ENCODE measurements at regions not wholly inside any gene's neighbourhood (a gene's known extent, or its start where the extent isn't known, plus 50 kb on each side); places are given as distances from the start of the nearest gene placed in this dataset.

GRCh38 chr16:64172226-64172625, 949.6 kb downstream of the CDH11 start:
- ATAC-seq (no peak), DNase-seq (no peak)
- H3K4me1 Mint-ChIP-seq = no peaks in the 10 kb centered on the region
- no peak overlapping the region for H3K4me3 Mint-ChIP-seq
- POLR2A ChIA-PET = no interaction called here
- peaks cover 6 to 46% (median 15%) of the 10 kb centered on the region in 9 donors for H3K9me3 Mint-ChIP-seq
- H3K27ac Mint-ChIP-seq = no peak overlapping the region
- no peaks in the 10 kb centered on the region for H3K27me3 Mint-ChIP-seq
- H3K36me3 Mint-ChIP-seq = peaks cover 0 to 11% (median 0%) of the 10 kb centered on the region in 3 donors

- peaks cover 0 to 8% (median 0%) of the 10 kb centered on the region in 3 donors for H3K36me3 Mint-ChIP-seq
- H3K27me3 Mint-ChIP-seq = no peaks in the 10 kb centered on the region
- no peak overlapping the region for H3K27ac Mint-ChIP-seq
- POLR2A ChIA-PET = no interaction called here
- DNase-seq (no peak), ATAC-seq (no peak)
- peaks cover 6 to 43% (median 14%) of the 10 kb centered on the region in 9 donors for H3K9me3 Mint-ChIP-seq
- no peaks in the 10 kb centered on the region for H3K4me1 Mint-ChIP-seq
- no peak overlapping the region for H3K4me3 Mint-ChIP-seq
Measured at GRCh38 chr16:64171632-64172031, 950.2 kb downstream of the CDH11 start.

GRCh38 chr16:64168371-64168770, 953.5 kb downstream of the CDH11 start:
- no peaks in the 10 kb centered on the region for H3K4me1 Mint-ChIP-seq
- POLR2A ChIA-PET = no interaction called here
- H3K27ac Mint-ChIP-seq = no peak overlapping the region
- no peak for ATAC-seq
- no peak for DNase-seq
- no peak overlapping the region for H3K4me3 Mint-ChIP-seq
- H3K36me3 Mint-ChIP-seq = peaks cover 0 to 8% (median 0%) of the 10 kb centered on the region in 3 donors
- no peaks in the 10 kb centered on the region for H3K27me3 Mint-ChIP-seq
- peaks cover 8 to 31% (median 17%) of the 10 kb centered on the region in 9 donors for H3K9me3 Mint-ChIP-seq

GRCh38 chr16:64167936-64168335, 953.9 kb downstream of the CDH11 start:
- no peak for ATAC-seq

GRCh38 chr16:64165368-64165767, 956.5 kb downstream of the CDH11 start:
- Mint-ChIP-seq H3K4me3 (no peak overlapping the region), H3K27ac (no peak overlapping the region), H3K9me3 (peaks cover 2 to 21% (median 11%) of the 10 kb centered on the region in 9 donors), H3K4me1 (no peaks in the 10 kb centered on the region), H3K27me3 (no peaks in the 10 kb centered on the region), H3K36me3 (peaks cover 0 to 3% (median 0%) of the 10 kb centered on the region in 3 donors)
- POLR2A ChIA-PET = no interaction called here
- DNase-seq = no peak
- ATAC-seq = no peak

More at GRCh38 chr16:64167936-64168335, 953.9 kb downstream of the CDH11 start:
- Mint-ChIP-seq H3K27me3 (no peaks in the 10 kb centered on the region), H3K27ac (no peak overlapping the region), H3K9me3 (peaks cover 8 to 31% (median 17%) of the 10 kb centered on the region in 9 donors), H3K4me1 (no peaks in the 10 kb centered on the region), H3K36me3 (peaks cover 0 to 8% (median 0%) of the 10 kb centered on the region in 3 donors), H3K4me3 (no peak overlapping the region)
- POLR2A ChIA-PET = no interaction called here
- DNase-seq = no peak

GRCh38 chr16:64162613-64163375, 959.1 kb downstream of the CDH11 start:
- Mint-ChIP-seq H3K4me3 (no peak overlapping the region), H3K36me3 (no peaks in the 10 kb centered on the region), H3K9me3 (peaks cover under 1 to 23% (median 12%) of the 10 kb centered on the region in 9 donors), H3K27ac (no peak overlapping the region), H3K27me3 (no peaks in the 10 kb centered on the region), H3K4me1 (no peaks in the 10 kb centered on the region)
- POLR2A ChIA-PET = no interaction called here
- DNase-seq (no peak), ATAC-seq (no peak)

DNA sequence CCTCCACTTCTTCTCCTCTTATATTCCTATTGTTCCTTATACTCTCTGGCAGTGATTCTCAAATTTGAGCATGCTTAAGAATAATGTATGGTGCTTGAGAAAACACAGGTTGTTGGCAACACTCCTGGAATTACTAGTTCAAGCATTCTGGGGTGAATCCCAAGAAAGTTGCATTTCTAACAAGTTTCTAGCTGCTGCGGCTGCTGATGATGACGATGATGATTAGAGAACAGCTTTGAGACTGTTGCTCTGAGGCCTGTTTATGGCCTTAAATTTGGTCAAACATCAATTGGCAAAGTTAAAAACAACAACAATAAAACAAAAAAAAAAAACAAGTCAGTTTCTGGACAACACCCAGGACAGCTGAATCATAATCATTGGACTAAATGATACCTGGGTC, 961.9 kb downstream of the CDH11 start:
- no peaks in the 10 kb centered on the region for H3K4me1 Mint-ChIP-seq
- no peak overlapping the region for H3K4me3 Mint-ChIP-seq
- DNase-seq (no peak), ATAC-seq (no peak)
- peaks cover 8 to 33% (median 19%) of the 10 kb centered on the region in 9 donors for H3K9me3 Mint-ChIP-seq
- no peaks in the 10 kb centered on the region for H3K27me3 Mint-ChIP-seq
- H3K27ac Mint-ChIP-seq = no peak overlapping the region
- POLR2A ChIA-PET = no interaction called here
- H3K36me3 Mint-ChIP-seq = peaks cover 0 to 7% (median 0%) of the 10 kb centered on the region in 3 donors

- no peak overlapping the region for H3K4me3 Mint-ChIP-seq
- DNase-seq (no peak), ATAC-seq (no peak)
- POLR2A ChIA-PET = no interaction called here
- no peaks in the 10 kb centered on the region for H3K27me3 Mint-ChIP-seq
- H3K4me1 Mint-ChIP-seq = no peaks in the 10 kb centered on the region
- no peak overlapping the region for H3K27ac Mint-ChIP-seq
- peaks cover 0 to 7% (median 0%) of the 10 kb centered on the region in 3 donors for H3K36me3 Mint-ChIP-seq
- H3K9me3 Mint-ChIP-seq = peaks cover 5 to 27% (median 11%) of the 10 kb centered on the region in 9 donors
Measured at GRCh38 chr16:64158941-64159588, 962.8 kb downstream of the CDH11 start.

DNA sequence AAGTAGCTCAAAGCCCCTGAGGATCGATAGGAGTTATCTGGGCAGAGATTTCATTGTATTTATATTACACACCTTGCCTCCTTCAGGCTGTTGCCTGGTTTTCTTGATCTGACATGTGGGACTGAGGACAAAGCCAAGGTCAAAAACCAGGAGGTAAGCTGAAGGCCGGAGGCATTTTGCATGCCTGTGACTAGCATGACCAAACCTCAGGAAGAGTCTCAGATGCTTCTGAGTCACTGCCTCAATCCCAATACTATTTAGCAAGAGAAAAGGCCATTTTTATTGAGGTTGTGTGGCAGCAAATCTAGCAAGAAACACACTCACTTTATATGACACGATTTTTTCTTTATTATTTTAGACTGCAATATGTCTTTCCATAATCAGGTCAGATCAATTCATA, 968.1 kb downstream of the CDH11 start:
- Mint-ChIP-seq H3K4me3 (no peak overlapping the region), H3K9me3 (peaks cover 6 to 36% (median 21%) of the 10 kb centered on the region in 9 donors), H3K27ac (no peak overlapping the region), H3K27me3 (no peaks in the 10 kb centered on the region), H3K4me1 (no peaks in the 10 kb centered on the region), H3K36me3 (peaks cover 0 to 11% (median 0%) of the 10 kb centered on the region in 3 donors)
- POLR2A ChIA-PET = no interaction called here
- ATAC-seq = no peak
- no peak for DNase-seq

DNA sequence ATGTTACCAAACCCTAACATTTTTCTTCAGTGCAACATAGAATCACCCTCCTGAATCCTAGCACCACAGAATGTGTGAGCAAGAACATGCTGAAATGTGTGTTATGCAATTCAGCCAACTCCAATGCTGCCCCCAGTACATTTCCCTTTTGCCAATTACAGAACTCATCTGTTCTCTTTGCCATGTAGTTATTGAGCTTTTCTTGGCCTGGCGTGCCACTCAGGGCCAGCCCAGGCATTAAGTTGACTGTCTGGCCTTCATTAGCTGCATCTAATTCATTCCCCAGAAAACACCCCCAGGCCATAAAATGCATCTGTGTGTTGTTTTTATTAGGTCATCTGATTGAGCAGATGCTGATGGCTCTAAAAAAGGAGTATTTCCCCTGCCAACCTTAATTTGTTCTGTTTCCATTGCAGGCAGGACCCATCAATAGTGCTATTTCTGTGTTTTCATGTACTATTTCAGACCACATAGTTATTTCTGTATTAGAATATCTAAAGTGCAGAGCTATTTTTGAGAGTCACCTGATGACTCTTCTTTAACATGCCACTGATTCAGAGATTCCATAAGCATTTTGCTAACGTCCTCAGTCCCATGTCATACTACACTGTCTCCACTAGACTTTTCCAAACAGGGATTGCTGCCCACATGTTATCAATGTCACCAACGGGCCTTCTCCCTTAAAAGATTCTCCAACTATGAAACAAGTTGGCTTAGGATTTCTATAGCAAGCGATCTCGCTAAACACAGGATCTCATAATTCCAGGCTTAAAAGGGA, 969.7 kb downstream of the CDH11 start:
- ATAC-seq (no peak), DNase-seq (no peak)
- H3K4me3 Mint-ChIP-seq = no peak overlapping the region
- peaks cover 0 to 11% (median 0%) of the 10 kb centered on the region in 3 donors for H3K36me3 Mint-ChIP-seq
- no peaks in the 10 kb centered on the region for H3K4me1 Mint-ChIP-seq
- POLR2A ChIA-PET = no interaction called here
- H3K27me3 Mint-ChIP-seq = no peaks in the 10 kb centered on the region
- peaks cover 6 to 43% (median 21%) of the 10 kb centered on the region in 9 donors for H3K9me3 Mint-ChIP-seq
- no peak overlapping the region for H3K27ac Mint-ChIP-seq

- Mint-ChIP-seq H3K4me1 (no peaks in the 10 kb centered on the region), H3K36me3 (peaks cover 0 to 4% (median 0%) of the 10 kb centered on the region in 3 donors), H3K4me3 (no peak overlapping the region), H3K27me3 (no peaks in the 10 kb centered on the region), H3K9me3 (peaks cover 8 to 39% (median 12%) of the 10 kb centered on the region in 9 donors), H3K27ac (no peak overlapping the region)
- ATAC-seq = no peak
- POLR2A ChIA-PET = no interaction called here
- no peak for DNase-seq
Measured at GRCh38 chr16:64150193-64150592, 971.7 kb downstream of the CDH11 start.

DNA sequence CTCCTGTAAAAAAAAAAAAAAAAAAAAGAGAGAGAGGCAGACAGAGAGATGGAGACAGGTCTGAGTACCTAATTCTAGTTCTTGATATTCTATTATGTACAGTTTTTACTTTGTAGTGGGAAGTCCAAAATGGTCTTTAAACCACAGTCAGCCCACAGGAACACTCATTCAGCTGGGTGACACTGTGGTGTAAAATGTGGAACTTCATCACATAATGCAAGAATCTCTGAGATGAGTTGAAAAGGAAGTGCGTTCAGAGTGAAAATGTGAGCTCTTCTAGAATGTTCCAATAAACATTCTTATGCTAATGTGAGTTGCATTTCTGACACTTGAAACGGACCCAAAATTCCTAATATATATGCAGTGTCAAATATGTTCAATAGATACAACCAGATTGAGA, 972.1 kb downstream of the CDH11 start:
- H3K36me3 Mint-ChIP-seq = peaks cover 0 to 4% (median 0%) of the 10 kb centered on the region in 3 donors
- no peak overlapping the region for H3K27ac Mint-ChIP-seq
- no peak overlapping the region for H3K4me3 Mint-ChIP-seq
- no peaks in the 10 kb centered on the region for H3K27me3 Mint-ChIP-seq
- no peak for ATAC-seq
- no peaks in the 10 kb centered on the region for H3K4me1 Mint-ChIP-seq
- peaks cover 5 to 39% (median 10%) of the 10 kb centered on the region in 9 donors for H3K9me3 Mint-ChIP-seq
- DNase-seq = no peak
- POLR2A ChIA-PET = no interaction called here

DNA sequence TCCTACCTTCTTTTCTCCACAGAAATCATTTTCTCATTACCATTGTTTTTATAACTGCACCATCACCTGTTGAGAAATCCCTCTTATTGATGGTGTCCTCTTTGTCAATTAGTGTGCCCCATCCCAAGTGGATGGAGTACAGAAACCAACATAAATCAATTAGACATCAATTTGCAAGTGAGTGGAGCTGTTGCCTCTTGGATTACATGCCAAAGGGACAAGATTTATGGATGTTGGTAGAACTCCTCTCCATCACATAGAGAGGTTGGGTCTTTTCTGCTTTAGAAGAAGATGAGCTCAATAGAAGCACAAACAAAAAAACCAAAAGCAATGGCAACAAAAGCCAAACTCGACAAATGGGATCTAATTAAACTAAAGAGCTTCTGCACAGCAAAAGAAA, 973.5 kb downstream of the CDH11 start:
- ATAC-seq (no peak), DNase-seq (no peak)
- POLR2A ChIA-PET = no interaction called here
- no peak overlapping the region for H3K4me3 Mint-ChIP-seq
- H3K27me3 Mint-ChIP-seq = no peaks in the 10 kb centered on the region
- H3K9me3 Mint-ChIP-seq = peaks cover 5 to 39% (median 13%) of the 10 kb centered on the region in 9 donors
- no peaks in the 10 kb centered on the region for H3K4me1 Mint-ChIP-seq
- peak overlapping the region in 1 of 10 donors; percentile 79 for H3K27ac Mint-ChIP-seq
- peaks cover 0 to 4% (median 0%) of the 10 kb centered on the region in 3 donors for H3K36me3 Mint-ChIP-seq
